Left ventricle myocardium inferior (tissue), 1 donor: ENCODE measurements at regions not wholly inside any gene's neighbourhood (a gene's known extent, or its start where the extent isn't known, plus 50 kb on each side); places are given as distances from the start of the nearest gene placed in this dataset.

Experiments
- DNase-seq: peaks from one replicate; pipeline ENCODE4 v3.0.0-alpha.2; 2020
- H3K27ac ChIP-seq: fragments of 200-600 bp; replicated peaks from 2 replicates; pipeline ENCODE4 v1.8.0; 2021
- H3K27me3 ChIP-seq: fragments of 200-600 bp; 2 replicates; pipeline ENCODE4 v1.8.0; 2021; ENCODE audit warnings: low read depth
- H3K36me3 ChIP-seq: fragments of 200-600 bp; 2 replicates; pipeline ENCODE4 v1.8.0; 2021
- H3K4me1 ChIP-seq: fragments of 200-600 bp; 2 replicates; pipeline ENCODE4 v1.8.0; 2021
- H3K4me3 ChIP-seq: fragments of 200-600 bp; 2 replicates; pipeline ENCODE4 v1.8.0; 2021; ENCODE audit warnings: mild to moderate bottlenecking, moderate library complexity
- H3K9me3 ChIP-seq: fragments of 200-600 bp; replicated peaks from 2 replicates; pipeline ENCODE4 v1.8.0; 2021
- intact Hi-C: fragments of 100-400 bp; cut with micrococcal nuclease; formaldehyde crosslinking; loops from one replicate; pipeline ENCODE4 v1.11.0; 2022
- TF ChIP-seq, protein P1 (sequence below): fragments of 200-600 bp; IDR thresholded peaks from 2 replicates; pipeline ENCODE4 v1.8.0; 2021; ENCODE audit warnings: antibody characterized with exemption, mild to moderate bottlenecking, borderline replicate concordance
- donor health status: DM: no; HTN: yes; CAD: no; lungs with severe emphysema.

DNA sequence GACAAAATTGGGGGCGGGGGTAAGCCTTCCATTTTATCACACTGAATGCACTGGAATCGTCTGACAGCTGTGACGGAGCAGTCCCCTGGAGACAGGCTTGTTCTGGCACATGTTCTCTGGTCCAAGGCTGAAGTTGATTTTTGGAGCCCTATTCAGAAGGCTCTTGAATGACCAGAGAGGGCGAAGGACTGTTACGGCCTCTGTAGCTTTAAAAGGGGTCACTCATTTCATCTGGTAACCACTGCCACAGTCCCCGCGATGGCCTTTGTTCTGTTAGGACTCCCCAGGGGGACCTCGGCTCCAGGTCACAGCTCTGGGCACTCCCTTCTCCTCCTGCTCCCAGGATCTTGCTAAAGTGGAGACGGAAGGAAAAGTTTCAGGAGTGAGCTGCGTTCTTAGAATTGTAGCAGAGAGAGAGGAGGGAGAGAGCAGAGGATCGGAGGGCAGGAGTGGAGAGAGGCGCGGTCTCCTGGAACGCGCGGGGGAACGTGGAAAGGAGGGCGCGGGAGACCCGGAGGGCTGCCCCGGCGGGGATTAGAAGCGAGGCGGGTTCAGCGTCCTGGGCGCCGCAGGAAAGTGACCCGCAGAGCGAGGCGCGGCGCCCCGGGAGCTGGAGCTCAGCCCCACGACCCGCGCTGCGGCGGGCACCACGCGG, 134.3 kb upstream of the MYO16 start:
- Histone ChIP-seq H3K4me1 (peaks cover 21% of the 10 kb centered on the region), H3K9me3 (peaks cover 9% of the 10 kb centered on the region), H3K27me3 (peaks cover 70% of the 10 kb centered on the region), H3K4me3 (peak overlapping the region; percentile 54), H3K36me3 (no peaks in the 10 kb centered on the region), H3K27ac (no peak overlapping the region)
- intact Hi-C loops = no loop called here
- no peak for DNase-seq
- TF ChIP-seq, protein P1, sequence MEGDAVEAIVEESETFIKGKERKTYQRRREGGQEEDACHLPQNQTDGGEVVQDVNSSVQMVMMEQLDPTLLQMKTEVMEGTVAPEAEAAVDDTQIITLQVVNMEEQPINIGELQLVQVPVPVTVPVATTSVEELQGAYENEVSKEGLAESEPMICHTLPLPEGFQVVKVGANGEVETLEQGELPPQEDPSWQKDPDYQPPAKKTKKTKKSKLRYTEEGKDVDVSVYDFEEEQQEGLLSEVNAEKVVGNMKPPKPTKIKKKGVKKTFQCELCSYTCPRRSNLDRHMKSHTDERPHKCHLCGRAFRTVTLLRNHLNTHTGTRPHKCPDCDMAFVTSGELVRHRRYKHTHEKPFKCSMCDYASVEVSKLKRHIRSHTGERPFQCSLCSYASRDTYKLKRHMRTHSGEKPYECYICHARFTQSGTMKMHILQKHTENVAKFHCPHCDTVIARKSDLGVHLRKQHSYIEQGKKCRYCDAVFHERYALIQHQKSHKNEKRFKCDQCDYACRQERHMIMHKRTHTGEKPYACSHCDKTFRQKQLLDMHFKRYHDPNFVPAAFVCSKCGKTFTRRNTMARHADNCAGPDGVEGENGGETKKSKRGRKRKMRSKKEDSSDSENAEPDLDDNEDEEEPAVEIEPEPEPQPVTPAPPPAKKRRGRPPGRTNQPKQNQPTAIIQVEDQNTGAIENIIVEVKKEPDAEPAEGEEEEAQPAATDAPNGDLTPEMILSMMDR = no peak

DNA sequence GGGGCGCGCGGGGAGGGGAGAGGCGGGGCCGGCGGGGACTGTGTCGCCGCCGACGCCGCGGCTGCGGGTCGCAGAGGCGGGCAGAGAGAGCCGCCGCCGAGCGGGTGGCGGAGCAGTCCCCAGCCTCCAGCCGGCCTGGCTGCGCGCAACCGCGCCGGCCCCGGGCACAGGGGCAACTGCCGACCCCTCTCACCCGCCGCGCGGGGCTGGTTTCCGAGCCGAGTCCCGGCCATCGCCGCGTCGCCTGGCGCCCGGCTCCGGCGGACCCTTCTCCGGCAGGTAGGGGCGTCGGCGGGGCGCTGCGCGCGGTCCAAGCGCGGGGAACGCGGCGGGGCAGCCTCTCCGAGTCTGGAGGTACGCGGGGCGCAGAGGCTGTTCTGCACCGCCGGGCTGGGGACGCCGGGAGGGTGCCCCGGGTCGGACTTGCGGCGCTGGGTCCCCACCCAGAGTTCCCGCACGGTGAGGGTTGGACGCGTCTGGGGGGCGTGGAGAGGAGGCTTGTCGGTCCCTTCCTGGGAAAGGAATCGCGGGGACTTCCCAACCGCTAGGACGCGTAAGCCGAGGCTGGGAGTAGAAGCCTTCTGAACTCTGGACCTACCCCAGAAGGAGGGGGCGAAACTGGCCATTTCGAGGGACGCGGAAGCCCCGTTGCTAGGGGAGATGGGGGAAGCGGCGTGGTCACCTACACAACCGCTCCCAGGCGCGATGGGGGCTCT, 133.6 kb upstream of the MYO16 start:
- peaks cover 70% of the 10 kb centered on the region for H3K27me3 ChIP-seq
- DNase-seq = no peak
- peak overlapping the region; percentile 54 for H3K4me3 ChIP-seq
- no peaks in the 10 kb centered on the region for H3K36me3 ChIP-seq
- intact Hi-C loops = no loop called here
- no peak overlapping the region for H3K27ac ChIP-seq
- peaks cover 21% of the 10 kb centered on the region for H3K4me1 ChIP-seq
- peaks cover 2% of the 10 kb centered on the region for H3K9me3 ChIP-seq
- TF ChIP-seq, protein P1 = no peak

DNA sequence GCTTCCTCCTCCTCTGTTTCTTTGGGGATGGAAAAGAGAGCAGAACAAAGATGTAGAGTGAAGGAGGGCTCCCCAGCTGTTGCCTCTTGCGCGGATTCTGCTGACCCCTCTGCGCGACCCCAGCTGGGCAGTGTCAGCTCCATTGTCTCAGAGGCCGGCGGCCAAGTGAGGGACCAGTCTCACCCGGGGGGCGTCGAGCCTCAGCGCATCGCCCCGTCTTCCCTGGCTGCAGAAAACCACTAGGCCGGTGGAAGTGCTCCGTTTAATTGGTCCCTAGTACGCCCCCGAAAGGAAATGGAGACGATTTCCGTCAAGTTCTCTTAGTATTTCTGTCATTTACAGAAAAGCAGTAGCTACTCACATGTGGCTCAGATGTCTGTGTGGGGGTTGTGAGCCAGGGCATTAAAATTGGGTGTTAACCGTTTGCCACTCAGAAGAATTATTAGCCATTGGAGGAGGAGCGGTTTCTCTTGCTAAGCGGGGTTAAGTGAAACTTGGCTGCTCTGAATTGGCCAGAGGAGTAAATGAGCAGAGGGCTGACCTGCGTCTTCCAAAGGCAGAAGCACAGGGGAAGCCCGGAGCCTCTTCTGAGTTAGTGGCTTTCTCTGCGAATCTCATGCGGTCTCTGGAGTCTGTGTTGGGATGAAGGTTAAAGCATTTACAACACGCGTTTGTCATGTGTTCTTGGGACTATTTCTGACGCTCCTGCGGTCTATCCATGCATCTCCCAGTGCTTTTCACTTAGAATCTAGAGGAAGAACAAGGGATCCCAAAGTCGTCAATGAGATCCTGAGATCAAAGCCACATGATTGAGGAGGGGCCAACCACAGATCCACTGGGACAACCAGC, 132.8 kb upstream of the MYO16 start:
- Histone ChIP-seq H3K4me1 (peaks cover 21% of the 10 kb centered on the region), H3K27me3 (peaks cover 70% of the 10 kb centered on the region), H3K4me3 (peak overlapping the region; percentile 54), H3K36me3 (no peaks in the 10 kb centered on the region), H3K9me3 (no peaks in the 10 kb centered on the region), H3K27ac (no peak overlapping the region)
- no peak for DNase-seq
- TF ChIP-seq, protein P1 = no peak
- intact Hi-C loops = no loop called here

DNA sequence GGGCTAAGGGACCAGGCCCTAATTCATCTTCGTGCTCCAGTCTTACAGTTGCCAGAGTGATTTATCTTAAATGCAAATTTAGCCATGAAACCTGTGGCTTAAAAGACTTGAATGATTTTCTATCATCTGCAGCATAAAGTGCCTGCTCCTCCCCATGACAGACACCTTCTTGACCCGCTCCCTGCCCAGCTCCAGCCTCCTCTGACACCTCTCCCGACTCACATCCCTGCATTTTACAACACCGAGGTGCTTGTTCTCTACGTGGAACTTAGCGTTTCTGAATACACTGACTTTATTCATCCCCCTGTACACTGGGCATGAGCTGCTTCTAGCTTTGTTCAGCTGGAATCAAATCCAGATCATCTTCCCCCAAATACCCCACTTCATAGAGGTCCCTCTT, 128.7 kb upstream of the MYO16 start:
- H3K4me1 ChIP-seq = peaks cover 14% of the 10 kb centered on the region
- no peak for DNase-seq
- H3K27me3 ChIP-seq = peaks cover 37% of the 10 kb centered on the region
- TF ChIP-seq, protein P1 = no peak
- H3K4me3 ChIP-seq = no peak overlapping the region
- H3K27ac ChIP-seq = no peak overlapping the region
- H3K9me3 ChIP-seq = no peaks in the 10 kb centered on the region
- intact Hi-C loops = no loop called here
- no peaks in the 10 kb centered on the region for H3K36me3 ChIP-seq

DNA sequence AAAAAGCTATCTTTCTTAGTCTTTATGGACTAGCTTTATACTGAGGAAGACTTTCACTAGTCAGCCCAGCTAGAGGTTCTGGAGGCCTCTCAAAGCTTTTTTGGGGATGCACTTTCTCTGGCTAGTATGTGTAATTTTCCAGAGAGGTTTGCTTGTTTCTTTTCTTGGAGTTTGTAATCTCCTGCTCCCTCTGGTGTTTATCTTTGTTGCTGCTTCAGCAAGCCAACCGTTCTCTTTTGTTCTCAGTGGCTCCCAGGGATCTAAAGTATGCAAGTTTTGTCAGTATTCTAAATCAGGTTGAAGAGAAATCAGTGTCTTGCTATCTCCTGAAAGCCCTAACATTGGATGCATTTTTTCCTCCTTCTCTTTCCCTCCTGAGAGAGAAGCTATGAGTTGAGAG, 121.1 kb upstream of the MYO16 start:
- TF ChIP-seq, protein P1 = peak; percentile 49
- H3K4me1 ChIP-seq = no peaks in the 10 kb centered on the region
- no peak overlapping the region for H3K4me3 ChIP-seq
- H3K36me3 ChIP-seq = no peaks in the 10 kb centered on the region
- H3K9me3 ChIP-seq = no peaks in the 10 kb centered on the region
- intact Hi-C loops = no loop called here
- no peaks in the 10 kb centered on the region for H3K27me3 ChIP-seq
- no peak for DNase-seq
- no peak overlapping the region for H3K27ac ChIP-seq
